HFF-Myc (cell line): ENCODE measurements at regions not wholly inside any gene's neighbourhood (a gene's known extent, or its start where the extent isn't known, plus 50 kb on each side); places are given as distances from the start of the nearest gene placed in this dataset.
"Not testable (repeated sequence)": the region's sequence is repeated elsewhere in the genome, so short reads cannot be mapped to it uniquely, and the experiment has no call there.

ENCODE experiments used
- DNase-seq: peaks from one replicate; pipeline ENCODE4 v3.0.0-alpha.2; 2011; ENCODE audit warnings: low read depth; ENCODE audit errors: extremely low read depth
- H3K4me3 ChIP-seq: replicated peaks from 2 replicates; pipeline ENCODE4 v1.5.1; 2011; ENCODE audit warnings: low read depth, mild to moderate bottlenecking, control low read depth, low read length
- CTCF ChIP-seq: IDR thresholded peaks from 2 replicates; pipeline ENCODE4 v1.5.1; 2012; ENCODE audit warnings: mild to moderate bottlenecking, low read depth, low read length, control low read depth; ENCODE audit errors: missing control alignments

GRCh38 chr21:34278451-34278850, 85.4 kb upstream of the KCNE2 start:
- no peak for TF ChIP-seq CTCF
- DNase-seq: no peak
- H3K4me3 ChIP-seq: no peak overlapping the region

GRCh38 chr21:34279285-34279684, 84.5 kb upstream of the KCNE2 start:
- DNase-seq: no peak
- no peak for TF ChIP-seq CTCF
- H3K4me3 ChIP-seq: no peak overlapping the region

GRCh38 chr21:34279883-34280282, 83.9 kb upstream of the KCNE2 start:
- TF ChIP-seq CTCF: no peak
- H3K4me3 ChIP-seq: no peak overlapping the region
- no peak for DNase-seq

GRCh38 chr21:34280389-34280795, 83.4 kb upstream of the KCNE2 start:
- no peak for TF ChIP-seq CTCF
- DNase-seq: no peak
- no peak overlapping the region for H3K4me3 ChIP-seq

GRCh38 chr21:34280959-34281358, 82.8 kb upstream of the KCNE2 start:
- DNase-seq: no peak
- no peak for TF ChIP-seq CTCF
- H3K4me3 ChIP-seq: no peak overlapping the region

GRCh38 chr21:34282223-34282622, 81.6 kb upstream of the KCNE2 start:
- no peak for DNase-seq
- no peak overlapping the region for H3K4me3 ChIP-seq
- TF ChIP-seq CTCF: no peak

- no peak overlapping the region for H3K4me3 ChIP-seq
- TF ChIP-seq CTCF: no peak
- DNase-seq: no peak
These were observed 79.1 kb upstream of the KCNE2 start for GRCh38 chr21:34284666-34285065.

- H3K4me3 ChIP-seq, DNase-seq: not testable (repeated sequence)
These were observed 75.8 kb upstream of the KCNE2 start for GRCh38 chr21:34288042-34288441.
